SK-N-MC (cell line): ENCODE measurements at regions not wholly inside any gene's neighbourhood (a gene's known extent, or its start where the extent isn't known, plus 50 kb on each side); places are given as distances from the start of the nearest gene placed in this dataset.

Experiments
- EZH2 ChIP-seq: fragments of 200-600 bp; sonication (generic); IDR thresholded peaks from one replicate; pipeline ENCODE4 v1.6.1; 2017; ENCODE audit warnings: antibody characterized with exemption
- FOXP2 ChIP-seq: optimal IDR thresholded peaks from 2 replicates; pipeline ENCODE3; 2011; ENCODE audit warnings: mild to moderate bottlenecking, moderate library complexity; ENCODE audit not compliant: insufficient read depth; ENCODE audit errors: extremely low read length, control extremely low read depth
- POLR2AphosphoS5 ChIP-seq: IDR thresholded peaks from 2 replicates; pipeline ENCODE4 v1.6.1; 2012; ENCODE audit warnings: mild to moderate bottlenecking, low read depth, low read length, borderline replicate concordance

DNA sequence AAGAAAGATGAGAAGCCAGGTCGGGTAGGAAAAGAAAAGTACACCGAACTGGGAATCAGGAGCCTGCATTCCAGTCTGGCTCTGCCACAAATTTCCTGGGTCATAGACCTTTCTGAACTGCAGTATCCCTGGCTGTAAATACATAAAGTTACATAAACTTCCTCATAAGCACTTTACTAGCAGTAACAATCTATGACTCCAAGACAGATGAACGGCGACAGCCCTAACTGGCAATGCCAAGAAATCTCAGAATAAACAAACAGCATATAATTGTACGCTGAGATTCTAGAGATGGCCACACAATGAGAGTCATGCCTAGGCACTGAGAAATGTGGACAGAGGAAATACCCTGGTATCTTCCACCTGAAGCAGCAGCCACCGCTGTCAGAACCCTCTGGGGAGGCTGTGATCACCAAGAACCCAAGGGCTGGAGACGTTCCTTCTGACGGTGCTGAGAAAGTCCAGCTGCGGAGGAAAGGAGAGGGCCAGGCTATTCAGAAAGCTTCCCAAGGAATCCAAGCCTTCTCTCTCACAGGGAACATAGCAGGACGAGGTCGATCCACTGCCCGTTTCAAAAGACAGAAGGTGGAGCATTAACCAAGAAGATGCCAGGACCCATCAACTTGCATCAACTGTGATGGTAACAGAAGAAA, 89.3 kb upstream of the SLC66A3 start:
- no peak for TF ChIP-seq EZH2
- no peak for TF ChIP-seq POLR2AphosphoS5
- TF ChIP-seq FOXP2: no peak
